ENCODE measurements at regions not wholly inside any gene's neighbourhood (a gene's known extent, or its start where the extent isn't known, plus 50 kb on each side); places are given as distances from the start of the nearest gene placed in this dataset.

DNA sequence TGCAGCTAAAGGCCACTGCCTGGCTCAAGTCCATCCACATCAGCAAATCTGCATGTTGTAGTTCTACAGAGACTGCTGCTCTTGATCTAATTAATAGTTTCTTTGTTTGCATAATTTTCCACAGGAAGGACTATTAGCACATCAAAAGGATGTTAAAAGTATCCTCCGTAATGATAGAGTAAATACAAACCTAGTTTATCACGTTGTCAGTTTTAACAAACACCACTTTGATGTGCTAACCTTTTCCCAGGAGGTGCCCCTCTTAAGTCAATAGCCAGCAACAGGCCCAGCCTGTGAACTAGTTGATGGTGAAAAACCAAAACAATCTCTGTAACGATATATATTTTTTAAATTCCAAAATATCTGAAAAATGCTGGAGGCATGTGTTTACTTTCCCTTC is 64.2 kb upstream of the SLC22A15 start:
- TF ChIP-seq, protein P1, sequence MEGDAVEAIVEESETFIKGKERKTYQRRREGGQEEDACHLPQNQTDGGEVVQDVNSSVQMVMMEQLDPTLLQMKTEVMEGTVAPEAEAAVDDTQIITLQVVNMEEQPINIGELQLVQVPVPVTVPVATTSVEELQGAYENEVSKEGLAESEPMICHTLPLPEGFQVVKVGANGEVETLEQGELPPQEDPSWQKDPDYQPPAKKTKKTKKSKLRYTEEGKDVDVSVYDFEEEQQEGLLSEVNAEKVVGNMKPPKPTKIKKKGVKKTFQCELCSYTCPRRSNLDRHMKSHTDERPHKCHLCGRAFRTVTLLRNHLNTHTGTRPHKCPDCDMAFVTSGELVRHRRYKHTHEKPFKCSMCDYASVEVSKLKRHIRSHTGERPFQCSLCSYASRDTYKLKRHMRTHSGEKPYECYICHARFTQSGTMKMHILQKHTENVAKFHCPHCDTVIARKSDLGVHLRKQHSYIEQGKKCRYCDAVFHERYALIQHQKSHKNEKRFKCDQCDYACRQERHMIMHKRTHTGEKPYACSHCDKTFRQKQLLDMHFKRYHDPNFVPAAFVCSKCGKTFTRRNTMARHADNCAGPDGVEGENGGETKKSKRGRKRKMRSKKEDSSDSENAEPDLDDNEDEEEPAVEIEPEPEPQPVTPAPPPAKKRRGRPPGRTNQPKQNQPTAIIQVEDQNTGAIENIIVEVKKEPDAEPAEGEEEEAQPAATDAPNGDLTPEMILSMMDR (IDR thresholded peaks at IDR 0.05), result no peak
- TF ChIP-seq, protein P2, sequence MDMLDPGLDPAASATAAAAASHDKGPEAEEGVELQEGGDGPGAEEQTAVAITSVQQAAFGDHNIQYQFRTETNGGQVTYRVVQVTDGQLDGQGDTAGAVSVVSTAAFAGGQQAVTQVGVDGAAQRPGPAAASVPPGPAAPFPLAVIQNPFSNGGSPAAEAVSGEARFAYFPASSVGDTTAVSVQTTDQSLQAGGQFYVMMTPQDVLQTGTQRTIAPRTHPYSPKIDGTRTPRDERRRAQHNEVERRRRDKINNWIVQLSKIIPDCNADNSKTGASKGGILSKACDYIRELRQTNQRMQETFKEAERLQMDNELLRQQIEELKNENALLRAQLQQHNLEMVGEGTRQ (IDR thresholded peaks at IDR 0.05), result no peak
- no peak for TF ChIP-seq EP300 (IDR thresholded peaks at IDR 0.05)
- TF ChIP-seq BHLHE40 (IDR thresholded peaks at IDR 0.05; ENCODE audit: low read depth, low read length), result no peak
- no peak for TF ChIP-seq POLR2AphosphoS2 (conservative IDR thresholded peaks at IDR 0.05; ENCODE audit: low read length)
- no peak for TF ChIP-seq RAD21 (conservative IDR thresholded peaks at IDR 0.05 in 1 of 2, IDR thresholded peaks at IDR 0.05 in 1 of 2)
- TF ChIP-seq HOXB13 (CRISPR knock-in tag; IDR thresholded peaks at IDR 0.05; ENCODE audit: low read depth), result no peak
- TF ChIP-seq, protein P3, sequence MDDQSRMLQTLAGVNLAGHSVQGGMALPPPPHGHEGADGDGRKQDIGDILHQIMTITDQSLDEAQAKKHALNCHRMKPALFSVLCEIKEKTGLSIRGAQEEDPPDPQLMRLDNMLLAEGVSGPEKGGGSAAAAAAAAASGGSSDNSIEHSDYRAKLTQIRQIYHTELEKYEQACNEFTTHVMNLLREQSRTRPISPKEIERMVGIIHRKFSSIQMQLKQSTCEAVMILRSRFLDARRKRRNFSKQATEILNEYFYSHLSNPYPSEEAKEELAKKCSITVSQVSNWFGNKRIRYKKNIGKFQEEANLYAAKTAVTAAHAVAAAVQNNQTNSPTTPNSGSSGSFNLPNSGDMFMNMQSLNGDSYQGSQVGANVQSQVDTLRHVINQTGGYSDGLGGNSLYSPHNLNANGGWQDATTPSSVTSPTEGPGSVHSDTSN (IDR thresholded peaks at IDR 0.05), result no peak
- TF ChIP-seq, protein P4, sequence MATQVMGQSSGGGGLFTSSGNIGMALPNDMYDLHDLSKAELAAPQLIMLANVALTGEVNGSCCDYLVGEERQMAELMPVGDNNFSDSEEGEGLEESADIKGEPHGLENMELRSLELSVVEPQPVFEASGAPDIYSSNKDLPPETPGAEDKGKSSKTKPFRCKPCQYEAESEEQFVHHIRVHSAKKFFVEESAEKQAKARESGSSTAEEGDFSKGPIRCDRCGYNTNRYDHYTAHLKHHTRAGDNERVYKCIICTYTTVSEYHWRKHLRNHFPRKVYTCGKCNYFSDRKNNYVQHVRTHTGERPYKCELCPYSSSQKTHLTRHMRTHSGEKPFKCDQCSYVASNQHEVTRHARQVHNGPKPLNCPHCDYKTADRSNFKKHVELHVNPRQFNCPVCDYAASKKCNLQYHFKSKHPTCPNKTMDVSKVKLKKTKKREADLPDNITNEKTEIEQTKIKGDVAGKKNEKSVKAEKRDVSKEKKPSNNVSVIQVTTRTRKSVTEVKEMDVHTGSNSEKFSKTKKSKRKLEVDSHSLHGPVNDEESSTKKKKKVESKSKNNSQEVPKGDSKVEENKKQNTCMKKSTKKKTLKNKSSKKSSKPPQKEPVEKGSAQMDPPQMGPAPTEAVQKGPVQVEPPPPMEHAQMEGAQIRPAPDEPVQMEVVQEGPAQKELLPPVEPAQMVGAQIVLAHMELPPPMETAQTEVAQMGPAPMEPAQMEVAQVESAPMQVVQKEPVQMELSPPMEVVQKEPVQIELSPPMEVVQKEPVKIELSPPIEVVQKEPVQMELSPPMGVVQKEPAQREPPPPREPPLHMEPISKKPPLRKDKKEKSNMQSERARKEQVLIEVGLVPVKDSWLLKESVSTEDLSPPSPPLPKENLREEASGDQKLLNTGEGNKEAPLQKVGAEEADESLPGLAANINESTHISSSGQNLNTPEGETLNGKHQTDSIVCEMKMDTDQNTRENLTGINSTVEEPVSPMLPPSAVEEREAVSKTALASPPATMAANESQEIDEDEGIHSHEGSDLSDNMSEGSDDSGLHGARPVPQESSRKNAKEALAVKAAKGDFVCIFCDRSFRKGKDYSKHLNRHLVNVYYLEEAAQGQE (IDR thresholded peaks at IDR 0.05), result no peak
- TF ChIP-seq POLR2A (IDR thresholded peaks at IDR 0.05; ENCODE audit: low read length), result no peak
- no peak for TF ChIP-seq RFX5 (IDR thresholded peaks at IDR 0.05)
- TF ChIP-seq SMC3 (IDR thresholded peaks at IDR 0.05), result no peak
